ENCODE measurements at regions not wholly inside any gene's neighbourhood (a gene's known extent, or its start where the extent isn't known, plus 50 kb on each side); places are given as distances from the start of the nearest gene placed in this dataset.
"Not testable (repeated sequence)": the region's sequence is repeated elsewhere in the genome, so short reads cannot be mapped to it uniquely, and the experiment has no call there.

GRCh38 chr6:144546807-144547206, 261.7 kb downstream of the UTRN start:
- no peak for DNase-seq

- no peak for DNase-seq
These were observed 262.3 kb downstream of the UTRN start for GRCh38 chr6:144547409-144547808.

- no peak for DNase-seq
These were observed 263.4 kb downstream of the UTRN start for GRCh38 chr6:144548536-144548935.

- no peak for DNase-seq
These were observed 265.0 kb downstream of the UTRN start for GRCh38 chr6:144549837-144550747.

- no peak for DNase-seq
These were observed 266.2 kb downstream of the UTRN start for GRCh38 chr6:144551339-144551738.

GRCh38 chr6:144555066-144555465, 269.9 kb downstream of the UTRN start:
- no peak for DNase-seq

- DNase-seq = peak; percentile 54
These were observed 274.9 kb downstream of the UTRN start for GRCh38 chr6:144559865-144560593.

GRCh38 chr6:144561455-144562043, 276.4 kb downstream of the UTRN start:
- no peak for DNase-seq

GRCh38 chr6:144564202-144564601, 279.1 kb downstream of the UTRN start:
- DNase-seq = no peak

GRCh38 chr6:144566868-144567615, 281.9 kb downstream of the UTRN start:
- DNase-seq = peak; percentile 20

- no peak for DNase-seq
These were observed 283.1 kb downstream of the UTRN start for GRCh38 chr6:144568241-144568640.

- DNase-seq = not testable (repeated sequence)
These were observed 287.4 kb downstream of the UTRN start for GRCh38 chr6:144572541-144572940.

GRCh38 chr6:144574796-144575195, 289.7 kb downstream of the UTRN start:
- no peak for DNase-seq

- no peak for DNase-seq
These were observed 290.2 kb downstream of the UTRN start for GRCh38 chr6:144575327-144575726.

GRCh38 chr6:144576871-144577270, 291.7 kb downstream of the UTRN start:
- DNase-seq = no peak

- DNase-seq = no peak
These were observed 293.5 kb downstream of the UTRN start for GRCh38 chr6:144578385-144579350.

- no peak for DNase-seq
These were observed 294.9 kb downstream of the UTRN start for GRCh38 chr6:144580039-144580438.

- no peak for DNase-seq
These were observed 295.6 kb downstream of the UTRN start for GRCh38 chr6:144580771-144581170.

- DNase-seq = peak; percentile 44
These were observed 296.8 kb downstream of the UTRN start for GRCh38 chr6:144581812-144582537.

- DNase-seq = peak; percentile 49
These were observed 297.9 kb downstream of the UTRN start for GRCh38 chr6:144582939-144583613.
